GM19395 (cell line): ENCODE measurements at regions not wholly inside any gene's neighbourhood (a gene's known extent, or its start where the extent isn't known, plus 50 kb on each side); places are given as distances from the start of the nearest gene placed in this dataset.
"Not testable (repeated sequence)": the region's sequence is repeated elsewhere in the genome, so short reads cannot be mapped to it uniquely, and the experiment has no call there.

Experiments used
- ATAC-seq: cut with Tn5 transposase; IDR thresholded peaks from one replicate; pipeline ENCODE4 v1.9.1; 2021; ENCODE audit warnings: mild to moderate bottlenecking, moderate library complexity; ENCODE audit not compliant: unreplicated experiment

- no peak for ATAC-seq
Observed at GRCh38 chr14:89056394-89056793, 231.9 kb downstream of the TTC8 start.

GRCh38 chr14:89058697-89059096 is 234.2 kb downstream of the TTC8 start:
- no peak for ATAC-seq

GRCh38 chr14:89060191-89060590 is 235.7 kb downstream of the TTC8 start:
- no peak for ATAC-seq

- no peak for ATAC-seq
Observed at GRCh38 chr14:89061696-89062095, 237.2 kb downstream of the TTC8 start.

- ATAC-seq, result no peak
Observed at GRCh38 chr14:89065879-89066278, 241.4 kb downstream of the TTC8 start.

GRCh38 chr14:89067293-89067972 is 243.0 kb downstream of the TTC8 start:
- no peak for ATAC-seq

GRCh38 chr14:89078021-89078795 is 253.8 kb downstream of the TTC8 start:
- ATAC-seq, result no peak

GRCh38 chr14:89085231-89085731 is 260.8 kb downstream of the TTC8 start:
- ATAC-seq, result no peak

GRCh38 chr14:89085737-89086382 is 261.4 kb downstream of the TTC8 start:
- ATAC-seq, result no peak

- ATAC-seq, result no peak
Observed at GRCh38 chr14:89088530-89088929, 264.1 kb downstream of the TTC8 start.

GRCh38 chr14:89089330-89089729 is 264.9 kb downstream of the TTC8 start:
- no peak for ATAC-seq

- no peak for ATAC-seq
Observed at GRCh38 chr14:89091781-89092180, 267.3 kb downstream of the TTC8 start.

GRCh38 chr14:89093083-89093730 is 268.8 kb downstream of the TTC8 start:
- ATAC-seq, result no peak

- no peak for ATAC-seq
Observed at GRCh38 chr14:89095036-89095435, 270.6 kb downstream of the TTC8 start.

GRCh38 chr14:89096946-89097345 is 272.5 kb downstream of the TTC8 start:
- ATAC-seq, result no peak

GRCh38 chr14:89098254-89098653 is 273.8 kb downstream of the TTC8 start:
- ATAC-seq, result no peak

- ATAC-seq, result not testable (repeated sequence)
Observed at GRCh38 chr14:89104171-89104817, 279.8 kb downstream of the TTC8 start.

GRCh38 chr14:89104861-89105260 is 280.4 kb downstream of the TTC8 start:
- ATAC-seq, result not testable (repeated sequence)
